Right lobe of liver (tissue), 4 donors: ENCODE measurements at regions not wholly inside any gene's neighbourhood (a gene's known extent, or its start where the extent isn't known, plus 50 kb on each side); places are given as distances from the start of the nearest gene placed in this dataset.

Experiments
- CTCF ChIP-seq, 4 donors: fragments of 200-600 bp in 3 of 4; fragments of 450-650 bp in 1 of 4; IDR thresholded peaks; one replicate each; pipeline versions ENCODE4 v1.5.1 to v1.8.0; 2016 to 2022; ENCODE audit warnings: antibody characterized with exemption in 4 of 4, mild to moderate bottlenecking in 2 of 4
- POLR2A ChIP-seq: fragments of 450-650 bp; IDR thresholded peaks from one replicate; pipeline ENCODE4 v1.6.1; 2017; ENCODE audit warnings: antibody characterized with exemption, mild to moderate bottlenecking
- donor health status: DM: no; HTN: no; CAD: no.
- donor health status: DM: no; HTN: no; CAD: no.
- donor health status: DM: no; HTN: yes; CAD: no.

- TF ChIP-seq CTCF (IDR thresholded peaks at IDR 0.05): no peak
- TF ChIP-seq POLR2A: no peak
Measured at GRCh38 chr7:112887337-112887736, 97.1 kb upstream of the TMEM168 start.
